Large intestine (tissue), 3 donors: ENCODE measurements at regions not wholly inside any gene's neighbourhood (a gene's known extent, or its start where the extent isn't known, plus 50 kb on each side); places are given as distances from the start of the nearest gene placed in this dataset.

Source experiments
- DNase-seq, 2 donors: peaks; one replicate each; pipeline versions ENCODE4 v3.0.0 to v3.0.0-alpha.2; 2013
- H3K27ac ChIP-seq: one replicate; pipeline ENCODE4 v1.5.1; 2013; ENCODE audit warnings: low read length
- H3K27me3 ChIP-seq: 2 replicates; pipeline ENCODE4 v1.6.1; 2013; ENCODE audit warnings: low read length; ENCODE audit not compliant: control insufficient read depth, insufficient read depth
- H3K36me3 ChIP-seq: 2 replicates; pipeline ENCODE4 v1.6.1; 2013; ENCODE audit warnings: low read length; ENCODE audit not compliant: control insufficient read depth, insufficient read depth
- H3K4me1 ChIP-seq: one replicate; pipeline ENCODE4 v1.6.1; 2013; ENCODE audit warnings: low read length; ENCODE audit not compliant: control insufficient read depth, insufficient read depth
- H3K4me3 ChIP-seq: one replicate; pipeline ENCODE4 v1.5.1; 2013; ENCODE audit warnings: low read length
- H3K9me3 ChIP-seq: one replicate; pipeline ENCODE4 v1.6.1; 2013; ENCODE audit warnings: mild to moderate bottlenecking, low read depth, low read length, moderate library complexity; ENCODE audit not compliant: control insufficient read depth
- WGBS: methylation state at CpG from one replicate; pipeline ENCODE4 v1.1.5; 2013; ENCODE audit warnings: low lambda C conversion rate; ENCODE audit not compliant: insufficient coverage; 5-methylcytosine and 5-hydroxymethylcytosine counted together

GRCh38 chr7:106178593-106179134 lies 66.6 kb upstream of the SYPL1 start:
- peaks cover 6% of the 10 kb centered on the region for H3K27me3 ChIP-seq
- H3K4me3 ChIP-seq: no peak overlapping the region
- H3K27ac ChIP-seq: no peak overlapping the region
- no peaks in the 10 kb centered on the region for H3K36me3 ChIP-seq
- 100% methylated on average over 1 of the region's 3 CpGs for WGBS
- no peaks in the 10 kb centered on the region for H3K4me1 ChIP-seq
- no peaks in the 10 kb centered on the region for H3K9me3 ChIP-seq
- DNase-seq: no peak

GRCh38 chr7:106177738-106178592 lies 65.9 kb upstream of the SYPL1 start:
- Histone ChIP-seq H3K9me3 (no peaks in the 10 kb centered on the region), H3K36me3 (no peaks in the 10 kb centered on the region), H3K4me1 (no peaks in the 10 kb centered on the region), H3K27me3 (peaks cover 6% of the 10 kb centered on the region), H3K27ac (no peak overlapping the region), H3K4me3 (no peak overlapping the region)
- DNase-seq: no peak
- no CpG with 5 or more reads among the region's 11 CpGs for WGBS

- no peak for DNase-seq
- no peak overlapping the region for H3K4me3 ChIP-seq
- no peaks in the 10 kb centered on the region for H3K9me3 ChIP-seq
- no peaks in the 10 kb centered on the region for H3K36me3 ChIP-seq
- peaks cover 6% of the 10 kb centered on the region for H3K27me3 ChIP-seq
- H3K27ac ChIP-seq: no peak overlapping the region
- no CpG with 5 or more reads among the region's 4 CpGs for WGBS
- H3K4me1 ChIP-seq: no peaks in the 10 kb centered on the region
These were observed 65.2 kb upstream of the SYPL1 start for GRCh38 chr7:106177300-106177690.

GRCh38 chr7:106176414-106177299 lies 64.5 kb upstream of the SYPL1 start:
- no peaks in the 10 kb centered on the region for H3K36me3 ChIP-seq
- peak; percentile 64 to 72 for DNase-seq
- no peaks in the 10 kb centered on the region for H3K4me1 ChIP-seq
- H3K4me3 ChIP-seq: no peak overlapping the region
- peaks cover 6% of the 10 kb centered on the region for H3K27me3 ChIP-seq
- no peak overlapping the region for H3K27ac ChIP-seq
- no CpG with 5 or more reads among the region's 11 CpGs for WGBS
- H3K9me3 ChIP-seq: no peaks in the 10 kb centered on the region

- H3K9me3 ChIP-seq: no peaks in the 10 kb centered on the region
These were observed 63.4 kb upstream of the SYPL1 start for GRCh38 chr7:106175507-106175906.

GRCh38 chr7:106170651-106171050 lies 58.5 kb upstream of the SYPL1 start:
- Histone ChIP-seq H3K9me3 (no peaks in the 10 kb centered on the region), H3K4me3 (no peak overlapping the region), H3K4me1 (peaks cover 2% of the 10 kb centered on the region), H3K27me3 (peaks cover 2% of the 10 kb centered on the region), H3K27ac (no peak overlapping the region), H3K36me3 (no peaks in the 10 kb centered on the region)
- DNase-seq: no peak
- no CpG with 5 or more reads among the region's 5 CpGs for WGBS

More at GRCh38 chr7:106175507-106175906, 63.4 kb upstream of the SYPL1 start:
- no peak overlapping the region for H3K27ac ChIP-seq
- no CpG with 5 or more reads among the region's 1 CpG for WGBS
- no peaks in the 10 kb centered on the region for H3K36me3 ChIP-seq
- peaks cover 6% of the 10 kb centered on the region for H3K27me3 ChIP-seq
- H3K4me1 ChIP-seq: no peaks in the 10 kb centered on the region
- DNase-seq: no peak
- H3K4me3 ChIP-seq: no peak overlapping the region

GRCh38 chr7:106169821-106170610 lies 57.9 kb upstream of the SYPL1 start:
- Histone ChIP-seq H3K27me3 (peaks cover 2% of the 10 kb centered on the region), H3K27ac (no peak overlapping the region), H3K36me3 (no peaks in the 10 kb centered on the region), H3K4me3 (no peak overlapping the region), H3K4me1 (peaks cover 2% of the 10 kb centered on the region), H3K9me3 (no peaks in the 10 kb centered on the region)
- 100% methylated on average over 1 of the region's 3 CpGs for WGBS
- no peak for DNase-seq

- Histone ChIP-seq H3K4me1 (peaks cover 2% of the 10 kb centered on the region), H3K4me3 (no peak overlapping the region), H3K36me3 (no peaks in the 10 kb centered on the region), H3K9me3 (peaks cover 6% of the 10 kb centered on the region), H3K27ac (no peak overlapping the region), H3K27me3 (peaks cover 2% of the 10 kb centered on the region)
- WGBS: no CpG with 5 or more reads among the region's 4 CpGs
- no peak for DNase-seq
These were observed 55.5 kb upstream of the SYPL1 start for GRCh38 chr7:106167439-106168136.

GRCh38 chr7:106166651-106167342 lies 54.7 kb upstream of the SYPL1 start:
- H3K36me3 ChIP-seq: no peaks in the 10 kb centered on the region
- 100% methylated on average over 2 of the region's 7 CpGs for WGBS
- H3K27ac ChIP-seq: no peak overlapping the region

More at GRCh38 chr7:106166651-106167342, 54.7 kb upstream of the SYPL1 start:
- Histone ChIP-seq H3K4me1 (peaks cover 2% of the 10 kb centered on the region), H3K27me3 (peaks cover 2% of the 10 kb centered on the region), H3K9me3 (peaks cover 8% of the 10 kb centered on the region), H3K4me3 (no peak overlapping the region)
- peak; percentile 33 to 50 for DNase-seq
